ENCODE measurements at regions not wholly inside any gene's neighbourhood (a gene's known extent, or its start where the extent isn't known, plus 50 kb on each side); places are given as distances from the start of the nearest gene placed in this dataset.

DNA sequence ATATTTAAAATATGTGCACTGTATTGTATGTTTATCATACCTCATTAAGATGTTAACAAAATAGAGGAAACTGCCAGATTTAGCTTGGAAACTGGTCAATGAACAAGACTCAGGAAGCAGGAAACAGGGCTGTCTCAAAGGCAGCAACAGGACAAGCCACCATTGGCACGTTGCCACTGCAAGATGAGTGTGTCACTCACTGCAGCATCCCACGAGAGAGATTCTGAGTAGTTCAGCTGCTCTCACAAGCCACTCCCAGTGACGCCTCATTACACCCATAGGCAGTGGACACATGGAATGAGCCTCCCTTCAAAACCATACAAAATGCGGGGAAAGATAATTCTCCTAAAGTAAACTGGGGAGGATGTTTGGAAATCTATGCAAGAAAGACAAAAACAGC, 181.9 kb upstream of the DLGAP1 start:
- no peak for DNase-seq (ENCODE audit: low spot score in 2 of 2, unreplicated experiment in 2 of 2)
- Mint-ChIP-seq H3K36me3 (no peaks in the 10 kb centered on the region), H3K9me3 (peaks cover 5% of the 10 kb centered on the region), H3K4me1 (peaks cover 8% of the 10 kb centered on the region), H3K4me3 (no peak overlapping the region), H3K27me3 (ENCODE audit: low read depth) (peaks cover 3% of the 10 kb centered on the region), H3K27ac (no peak overlapping the region)
- TF ChIP-seq, protein P1, sequence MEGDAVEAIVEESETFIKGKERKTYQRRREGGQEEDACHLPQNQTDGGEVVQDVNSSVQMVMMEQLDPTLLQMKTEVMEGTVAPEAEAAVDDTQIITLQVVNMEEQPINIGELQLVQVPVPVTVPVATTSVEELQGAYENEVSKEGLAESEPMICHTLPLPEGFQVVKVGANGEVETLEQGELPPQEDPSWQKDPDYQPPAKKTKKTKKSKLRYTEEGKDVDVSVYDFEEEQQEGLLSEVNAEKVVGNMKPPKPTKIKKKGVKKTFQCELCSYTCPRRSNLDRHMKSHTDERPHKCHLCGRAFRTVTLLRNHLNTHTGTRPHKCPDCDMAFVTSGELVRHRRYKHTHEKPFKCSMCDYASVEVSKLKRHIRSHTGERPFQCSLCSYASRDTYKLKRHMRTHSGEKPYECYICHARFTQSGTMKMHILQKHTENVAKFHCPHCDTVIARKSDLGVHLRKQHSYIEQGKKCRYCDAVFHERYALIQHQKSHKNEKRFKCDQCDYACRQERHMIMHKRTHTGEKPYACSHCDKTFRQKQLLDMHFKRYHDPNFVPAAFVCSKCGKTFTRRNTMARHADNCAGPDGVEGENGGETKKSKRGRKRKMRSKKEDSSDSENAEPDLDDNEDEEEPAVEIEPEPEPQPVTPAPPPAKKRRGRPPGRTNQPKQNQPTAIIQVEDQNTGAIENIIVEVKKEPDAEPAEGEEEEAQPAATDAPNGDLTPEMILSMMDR (IDR thresholded peaks at IDR 0.05; ENCODE audit: unreplicated experiment), result no peak

DNA sequence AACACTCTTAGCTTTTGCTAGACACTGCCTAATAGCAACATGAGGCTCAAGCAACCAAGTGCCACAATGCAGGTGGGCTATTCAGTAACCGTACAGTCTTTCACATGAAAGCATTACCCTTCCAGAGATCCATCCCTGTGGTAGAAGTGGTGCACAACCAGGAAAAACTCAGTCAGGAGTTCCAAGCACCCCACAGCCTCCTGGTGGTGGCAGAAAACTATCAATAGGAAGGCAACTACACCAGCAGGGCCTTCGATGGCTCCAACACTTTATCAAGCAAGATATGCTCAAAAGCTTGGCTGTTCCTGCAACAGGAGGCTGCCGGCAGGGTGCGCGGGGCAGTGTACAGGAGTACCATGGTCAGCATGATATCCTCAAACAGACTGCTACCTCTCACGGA, 176.1 kb upstream of the DLGAP1 start:
- no peaks in the 10 kb centered on the region for H3K27me3 Mint-ChIP-seq (ENCODE audit: low read depth)
- H3K4me3 Mint-ChIP-seq, result no peak overlapping the region

DNA sequence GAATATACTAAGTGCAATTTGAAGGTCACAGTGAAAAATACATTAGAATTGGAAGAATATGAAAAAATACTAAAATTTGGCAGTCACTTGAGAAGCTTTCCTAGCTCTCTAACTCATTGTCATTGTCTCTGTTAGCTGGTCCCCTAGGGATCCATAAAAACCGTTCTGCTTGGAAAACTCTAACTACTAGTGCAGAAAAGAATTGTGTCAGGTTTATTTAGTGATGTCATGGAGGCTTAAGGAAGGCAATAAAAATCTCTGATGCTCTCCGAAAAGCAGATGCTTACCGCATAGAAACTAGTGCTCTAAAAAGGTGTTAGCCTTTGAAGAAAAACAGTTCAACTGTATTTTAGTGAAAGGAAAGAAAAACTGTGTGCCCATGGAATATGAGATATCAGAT, 150.1 kb upstream of the DLGAP1 start:
- Mint-ChIP-seq H3K27ac (no peak overlapping the region), H3K4me1 (no peaks in the 10 kb centered on the region), H3K4me3 (no peak overlapping the region), H3K36me3 (no peaks in the 10 kb centered on the region), H3K27me3 (ENCODE audit: low read depth) (peaks cover 3% of the 10 kb centered on the region), H3K9me3 (no peaks in the 10 kb centered on the region)
- no peak for DNase-seq (ENCODE audit: low spot score in 2 of 2, unreplicated experiment in 2 of 2)
- TF ChIP-seq, protein P1 (IDR thresholded peaks at IDR 0.05; ENCODE audit: unreplicated experiment), result no peak

More for the DNA sequence above, 176.1 kb upstream of the DLGAP1 start:
- Mint-ChIP-seq H3K9me3 (peaks cover 5% of the 10 kb centered on the region), H3K4me1 (no peaks in the 10 kb centered on the region), H3K27ac (no peak overlapping the region), H3K36me3 (no peaks in the 10 kb centered on the region)
- TF ChIP-seq, protein P1 (IDR thresholded peaks at IDR 0.05; ENCODE audit: unreplicated experiment), result no peak
- no peak for DNase-seq (ENCODE audit: low spot score in 2 of 2, unreplicated experiment in 2 of 2)

DNA sequence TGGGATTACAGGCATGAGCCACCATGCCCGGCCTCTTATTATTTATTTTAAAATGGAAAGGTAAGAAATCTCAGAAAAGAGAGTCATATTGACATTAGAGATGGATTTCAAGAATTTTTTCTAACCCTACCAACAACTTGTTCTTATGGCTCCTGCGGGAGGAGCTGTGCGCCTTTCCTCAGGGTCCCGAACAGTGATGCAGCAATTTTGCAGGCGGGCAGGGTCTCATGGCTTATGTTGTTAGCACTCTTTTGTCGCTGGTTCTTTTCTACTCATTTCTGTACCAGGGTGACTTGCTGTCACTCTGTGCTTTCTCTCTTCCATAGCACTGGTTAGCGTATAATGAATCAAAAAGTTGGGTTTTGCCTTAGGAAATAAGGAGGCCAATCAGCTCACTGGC, 148.8 kb upstream of the DLGAP1 start:
- no peaks in the 10 kb centered on the region for H3K36me3 Mint-ChIP-seq
- H3K27ac Mint-ChIP-seq, result no peak overlapping the region
- DNase-seq (ENCODE audit: low spot score in 2 of 2, unreplicated experiment in 2 of 2), result no peak
- no peak overlapping the region for H3K4me3 Mint-ChIP-seq
- H3K4me1 Mint-ChIP-seq, result no peaks in the 10 kb centered on the region
- H3K27me3 Mint-ChIP-seq (ENCODE audit: low read depth), result peaks cover 3% of the 10 kb centered on the region
- TF ChIP-seq, protein P1 (IDR thresholded peaks at IDR 0.05; ENCODE audit: unreplicated experiment), result no peak
- no peaks in the 10 kb centered on the region for H3K9me3 Mint-ChIP-seq

DNA sequence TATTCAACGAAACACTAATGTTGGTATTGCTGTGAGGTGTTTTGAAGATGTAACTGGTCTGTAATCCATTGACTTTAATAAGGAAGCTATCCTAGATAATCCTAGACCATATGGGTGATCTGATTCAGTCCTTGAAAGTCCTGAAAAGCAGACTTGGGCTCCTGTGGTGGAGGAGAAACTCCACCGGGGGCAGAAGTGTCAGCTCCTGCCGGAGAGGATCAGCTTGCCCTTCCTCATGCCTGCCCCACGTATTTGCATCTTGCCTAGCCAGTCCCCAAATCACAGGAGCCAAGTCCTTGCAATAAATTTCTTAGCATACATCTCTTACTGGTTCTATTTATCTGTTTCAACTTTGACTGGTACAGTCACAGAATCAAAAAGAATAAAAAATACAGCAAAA, 144.2 kb upstream of the DLGAP1 start:
- Mint-ChIP-seq H3K9me3 (no peaks in the 10 kb centered on the region), H3K27ac (no peak overlapping the region), H3K4me1 (no peaks in the 10 kb centered on the region), H3K4me3 (no peak overlapping the region), H3K27me3 (ENCODE audit: low read depth) (no peaks in the 10 kb centered on the region), H3K36me3 (no peaks in the 10 kb centered on the region)
- TF ChIP-seq, protein P1 (IDR thresholded peaks at IDR 0.05; ENCODE audit: unreplicated experiment), result no peak
- DNase-seq (ENCODE audit: low spot score in 2 of 2, unreplicated experiment in 2 of 2), result no peak

DNA sequence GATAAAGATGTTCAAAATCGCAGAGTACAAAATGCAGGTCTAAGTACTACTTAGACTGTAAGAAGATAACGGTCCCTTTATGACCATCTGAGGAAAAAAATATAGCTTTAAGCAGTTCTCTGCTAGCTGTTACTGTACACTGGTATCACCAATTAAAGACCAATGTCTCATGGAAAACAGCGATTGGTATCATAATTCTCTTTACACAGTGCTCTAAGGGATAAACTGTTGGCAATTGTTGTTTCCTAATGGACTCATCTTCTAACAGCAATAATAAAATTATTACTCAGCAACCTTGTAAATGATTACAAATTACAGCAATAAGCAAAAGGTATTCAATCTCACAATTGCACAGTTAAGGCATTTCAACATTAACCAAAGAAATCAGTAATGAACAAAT, 142.2 kb upstream of the DLGAP1 start:
- TF ChIP-seq, protein P1 (IDR thresholded peaks at IDR 0.05; ENCODE audit: unreplicated experiment), result no peak
- no peaks in the 10 kb centered on the region for H3K9me3 Mint-ChIP-seq
- H3K4me3 Mint-ChIP-seq, result no peak overlapping the region
- H3K4me1 Mint-ChIP-seq, result no peaks in the 10 kb centered on the region
- DNase-seq (ENCODE audit: low spot score in 2 of 2, unreplicated experiment in 2 of 2), result no peak
- no peaks in the 10 kb centered on the region for H3K27me3 Mint-ChIP-seq (ENCODE audit: low read depth)
- no peaks in the 10 kb centered on the region for H3K36me3 Mint-ChIP-seq
- H3K27ac Mint-ChIP-seq, result no peak overlapping the region
